Loucy (cell line): ENCODE measurements at regions not wholly inside any gene's neighbourhood (a gene's known extent, or its start where the extent isn't known, plus 50 kb on each side); places are given as distances from the start of the nearest gene placed in this dataset.

Source experiments
- H2AFZ ChIP-seq: fragments of 200-600 bp; sonication (generic); 2 replicates; pipeline ENCODE4 v1.6.0; 2016; ENCODE audit warnings: antibody characterized with exemption, mild to moderate bottlenecking, low read length, moderate library complexity
- H3F3A ChIP-seq: fragments of 200-600 bp; 2 replicates; pipeline ENCODE4 v1.6.0; 2016; ENCODE audit warnings: antibody characterized with exemption, low read depth, mild to moderate bottlenecking
- H3K27me3 ChIP-seq: fragments of 200-600 bp; sonication (generic); 2 replicates; pipeline ENCODE4 v1.6.1; 2014; ENCODE audit warnings: low read length, mild to moderate bottlenecking; ENCODE audit not compliant: insufficient read depth, poor library complexity, severe bottlenecking
- H3K36me3 ChIP-seq: fragments of 200-600 bp; sonication (generic); 2 replicates; pipeline ENCODE4 v1.6.1; 2016; ENCODE audit warnings: low read length; ENCODE audit not compliant: insufficient read depth
- H3K4me1 ChIP-seq: fragments of 200-600 bp; sonication (generic); 2 replicates; pipeline ENCODE4 v1.5.1; 2014; ENCODE audit warnings: low read length, mild to moderate bottlenecking; ENCODE audit not compliant: insufficient read depth, poor library complexity, severe bottlenecking
- H3K4me2 ChIP-seq: fragments of 200-600 bp; sonication (generic); 2 replicates; pipeline ENCODE4 v1.6.0; 2014; ENCODE audit warnings: antibody characterized with exemption, low read length, low read depth, mild to moderate bottlenecking; ENCODE audit not compliant: poor library complexity, severe bottlenecking
- H3K4me3 ChIP-seq: fragments of 200-600 bp; sonication (generic); 2 replicates; pipeline ENCODE4 v1.5.1; 2014; ENCODE audit warnings: low read length, mild to moderate bottlenecking, mixed read lengths; ENCODE audit not compliant: poor library complexity, severe bottlenecking
- H3K79me2 ChIP-seq: fragments of 200-600 bp; sonication (generic); 2 replicates; pipeline ENCODE4 v1.6.1; 2014; ENCODE audit warnings: low read length; ENCODE audit not compliant: insufficient read depth
- H3K9ac ChIP-seq: fragments of 200-600 bp; sonication (generic); 2 replicates; pipeline ENCODE4 v1.6.0; 2014; ENCODE audit warnings: mild to moderate bottlenecking, low read depth, low read length, moderate library complexity; ENCODE audit not compliant: poor library complexity, severe bottlenecking
- H3K9me2 ChIP-seq: fragments of 200-600 bp; sonication (generic); replicated peaks from 2 replicates; pipeline ENCODE4 v1.6.1; 2016; ENCODE audit warnings: low read depth, low read length, mixed read lengths
- H3K9me3 ChIP-seq: fragments of 200-600 bp; sonication (generic); 2 replicates; pipeline ENCODE4 v1.6.1; 2014; ENCODE audit warnings: mild to moderate bottlenecking, antibody characterized with exemption, low read length, low read depth; ENCODE audit not compliant: insufficient read depth
- H4K20me1 ChIP-seq: fragments of 200-600 bp; sonication (generic); 2 replicates; pipeline ENCODE4 v1.6.0; 2014; ENCODE audit warnings: antibody characterized with exemption, low read length, mild to moderate bottlenecking; ENCODE audit not compliant: insufficient read depth, poor library complexity, severe bottlenecking
- CTCF ChIP-seq: fragments of 200-600 bp; sonication (generic); conservative IDR thresholded peaks from 2 replicates; pipeline ENCODE4 v1.5.1; 2014; ENCODE audit warnings: mild to moderate bottlenecking, antibody characterized with exemption, low read length
- EZH2phosphoT487 ChIP-seq: fragments of 200-600 bp; IDR thresholded peaks from 2 replicates; pipeline ENCODE4 v1.6.1; 2018; ENCODE audit warnings: antibody characterized with exemption, mild to moderate bottlenecking, moderate library complexity, borderline replicate concordance

GRCh38 chr5:3654515-3654914, 58.9 kb downstream of the IRX1 start:
- no peak overlapping the region for H2AFZ ChIP-seq
- H3K79me2 ChIP-seq, result no peaks in the 10 kb centered on the region
- H4K20me1 ChIP-seq, result no peaks in the 10 kb centered on the region
- no peak overlapping the region for H3K4me2 ChIP-seq
- no peaks in the 10 kb centered on the region for H3K27me3 ChIP-seq
- no peaks in the 10 kb centered on the region for H3F3A ChIP-seq
- no peak overlapping the region for H3K4me3 ChIP-seq
- no peaks in the 10 kb centered on the region for H3K4me1 ChIP-seq
- peaks cover 4% of the 10 kb centered on the region; the same call in 1 of the 2 replicates for H3K9me3 ChIP-seq
- no peak overlapping the region for H3K9ac ChIP-seq
- TF ChIP-seq CTCF (no peak), EZH2phosphoT487 (no peak)
- no peaks in the 10 kb centered on the region for H3K9me2 ChIP-seq
- H3K36me3 ChIP-seq, result no peaks in the 10 kb centered on the region

- TF ChIP-seq CTCF, result no peak
- TF ChIP-seq EZH2phosphoT487, result no peak
- H2AFZ ChIP-seq, result no peak overlapping the region
- no peak overlapping the region for H3K9ac ChIP-seq
- no peak overlapping the region for H3K4me3 ChIP-seq
- no peaks in the 10 kb centered on the region for H3K9me2 ChIP-seq
- H3K27me3 ChIP-seq, result no peaks in the 10 kb centered on the region
- H4K20me1 ChIP-seq, result no peaks in the 10 kb centered on the region
- H3K79me2 ChIP-seq, result no peaks in the 10 kb centered on the region
- H3F3A ChIP-seq, result no peaks in the 10 kb centered on the region
- peaks cover 4% of the 10 kb centered on the region; the same call in 1 of the 2 replicates for H3K9me3 ChIP-seq
- no peaks in the 10 kb centered on the region for H3K36me3 ChIP-seq
- H3K4me2 ChIP-seq, result no peak overlapping the region
- H3K4me1 ChIP-seq, result no peaks in the 10 kb centered on the region
Observed at GRCh38 chr5:3656803-3657202, 61.2 kb downstream of the IRX1 start.

- H3K9ac ChIP-seq, result no peak overlapping the region
- TF ChIP-seq CTCF, result no peak
- no peak for TF ChIP-seq EZH2phosphoT487
- H3K9me2 ChIP-seq, result no peaks in the 10 kb centered on the region
- H3K4me2 ChIP-seq, result no peak overlapping the region
- H3K4me1 ChIP-seq, result no peaks in the 10 kb centered on the region
- H3K79me2 ChIP-seq, result no peaks in the 10 kb centered on the region
- no peaks in the 10 kb centered on the region; the same call in 1 of the 2 replicates for H3K9me3 ChIP-seq
- H3F3A ChIP-seq, result no peaks in the 10 kb centered on the region
- no peaks in the 10 kb centered on the region for H3K36me3 ChIP-seq
- H4K20me1 ChIP-seq, result no peaks in the 10 kb centered on the region
- no peaks in the 10 kb centered on the region for H3K27me3 ChIP-seq
- no peak overlapping the region for H3K4me3 ChIP-seq
- no peak overlapping the region for H2AFZ ChIP-seq
Observed at GRCh38 chr5:3657364-3658022, 61.9 kb downstream of the IRX1 start.
